ENCODE measurements at regions not wholly inside any gene's neighbourhood (a gene's known extent, or its start where the extent isn't known, plus 50 kb on each side); places are given as distances from the start of the nearest gene placed in this dataset.

GRCh38 chr7:21103426-21104123 lies 316.9 kb upstream of the SP8 start (continued):
- no peak for TF ChIP-seq ATF2 (CRISPR knock-in tag; IDR thresholded peaks at IDR 0.05; ENCODE audit: borderline replicate concordance, low read depth)
- TF ChIP-seq IRF1 (CRISPR knock-in tag; IDR thresholded peaks at IDR 0.05): no peak
- TF ChIP-seq IRF2 (CRISPR knock-in tag; IDR thresholded peaks at IDR 0.05; ENCODE audit: borderline replicate concordance, low read depth): no peak

GRCh38 chr7:21104124-21104500 lies 317.4 kb upstream of the SP8 start:
- no peak overlapping the region for H3K4me3 Mint-ChIP-seq
- H3K4me1 Mint-ChIP-seq: peaks cover 2% of the 10 kb centered on the region
- no peak for TF ChIP-seq ZNF232 (CRISPR knock-in tag; IDR thresholded peaks at IDR 0.05)
- no peak for TF ChIP-seq AFF4 (CRISPR knock-in tag; IDR thresholded peaks at IDR 0.05; ENCODE audit: borderline replicate concordance)
- no peak for TF ChIP-seq CBFB (CRISPR knock-in tag; IDR thresholded peaks at IDR 0.05; ENCODE audit: low read depth)
- TF ChIP-seq MXD4 (CRISPR knock-in tag; IDR thresholded peaks at IDR 0.05; ENCODE audit: borderline replicate concordance): no peak
- no peak for TF ChIP-seq ZNF121 (CRISPR knock-in tag; IDR thresholded peaks at IDR 0.05)
- no peak for TF ChIP-seq CREB1 (CRISPR knock-in tag; IDR thresholded peaks at IDR 0.05)
- no peak for TF ChIP-seq AR (CRISPR knock-in tag; IDR thresholded peaks at IDR 0.05)
- TF ChIP-seq ATF2 (CRISPR knock-in tag; IDR thresholded peaks at IDR 0.05; ENCODE audit: borderline replicate concordance, low read depth): no peak
- no peak for TF ChIP-seq ATF6 (CRISPR knock-in tag; IDR thresholded peaks at IDR 0.05)
- TF ChIP-seq FOXK1 (CRISPR knock-in tag; IDR thresholded peaks at IDR 0.05): no peak
- TF ChIP-seq ERG (CRISPR knock-in tag; IDR thresholded peaks at IDR 0.05): no peak
- no peak for TF ChIP-seq ZMAT4 (CRISPR knock-in tag; IDR thresholded peaks at IDR 0.05)
- H3K36me3 Mint-ChIP-seq: no peaks in the 10 kb centered on the region
- ATAC-seq (no peak), DNase-seq (ENCODE audit: low spot score) (no peak)
- no peaks in the 10 kb centered on the region for H3K27me3 Mint-ChIP-seq (ENCODE audit: low read depth)
- H3K9me3 Mint-ChIP-seq: no peaks in the 10 kb centered on the region
- POLR2A ChIA-PET: no interaction called here
- no peak overlapping the region for H3K27ac Mint-ChIP-seq
- CTCF ChIA-PET: no interaction called here
